Urinary bladder (tissue), 3 donors: ENCODE measurements at regions not wholly inside any gene's neighbourhood (a gene's known extent, or its start where the extent isn't known, plus 50 kb on each side); places are given as distances from the start of the nearest gene placed in this dataset.

Experiments used
- DNase-seq: peaks from one replicate; pipeline ENCODE4 v3.0.0-alpha.2; 2015; ENCODE audit errors: extremely low spot score
- H3K27ac ChIP-seq: one replicate; pipeline ENCODE4 v1.5.1; 2013; ENCODE audit warnings: low read depth, mild to moderate bottlenecking, moderate library complexity
- H3K36me3 ChIP-seq: one replicate; pipeline ENCODE4 v1.6.1; 2013; ENCODE audit warnings: mild to moderate bottlenecking, moderate library complexity; ENCODE audit not compliant: insufficient read depth
- H3K4me1 ChIP-seq: one replicate; pipeline ENCODE4 v1.6.1; 2013; ENCODE audit warnings: mild to moderate bottlenecking, moderate library complexity; ENCODE audit not compliant: insufficient read depth
- H3K4me3 ChIP-seq: one replicate; pipeline ENCODE4 v1.5.1; 2013; ENCODE audit warnings: low read depth, low read length
- WGBS: extraction: QIAGEN DNeasy Blood & Tissue Kit; methylation state at CpG from one replicate; pipeline ENCODE4 v1.1.7; 2013; 5-methylcytosine and 5-hydroxymethylcytosine counted together
- donor health status: healthy with polysubstance abuse.
- donor health status: healthy.

DNA sequence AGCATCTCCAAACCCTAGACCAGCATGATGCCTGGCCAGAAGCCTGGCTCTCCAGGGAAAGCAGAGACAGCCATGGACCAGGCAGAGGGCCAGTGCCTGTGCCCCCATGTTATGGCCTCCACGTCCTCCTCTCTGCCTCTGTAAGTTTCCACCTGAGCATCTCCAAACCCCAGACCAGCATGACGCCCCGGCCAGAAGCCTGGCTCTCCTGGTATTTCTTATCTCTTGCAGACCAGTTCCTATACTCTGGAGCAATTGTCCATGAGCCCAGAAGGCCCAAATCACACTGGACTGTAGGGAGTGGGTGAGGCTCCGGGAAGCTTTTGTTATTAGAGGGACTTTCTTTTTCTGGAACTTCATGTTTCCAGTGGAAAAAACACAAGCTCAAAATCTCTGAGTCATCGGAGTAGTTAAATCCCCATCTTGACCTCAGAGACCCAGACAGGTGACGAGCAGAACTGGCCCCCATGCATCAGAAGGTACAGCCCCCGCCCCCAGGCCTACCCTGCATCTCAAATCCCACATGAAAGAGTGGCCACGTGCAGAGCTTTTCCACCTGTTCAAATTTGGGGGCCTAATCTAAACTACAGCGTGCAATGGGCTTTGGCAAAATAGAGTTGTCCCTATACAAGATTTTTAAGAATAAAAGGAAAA, 110.2 kb upstream of the FOXQ1 start:
- DNase-seq: no peak
- Histone ChIP-seq H3K36me3 (no peaks in the 10 kb centered on the region), H3K4me3 (no peak overlapping the region), H3K4me1 (no peaks in the 10 kb centered on the region), H3K27ac (no peak overlapping the region)
- WGBS: 70% methylated on average over 9 of the region's 9 CpGs

DNA sequence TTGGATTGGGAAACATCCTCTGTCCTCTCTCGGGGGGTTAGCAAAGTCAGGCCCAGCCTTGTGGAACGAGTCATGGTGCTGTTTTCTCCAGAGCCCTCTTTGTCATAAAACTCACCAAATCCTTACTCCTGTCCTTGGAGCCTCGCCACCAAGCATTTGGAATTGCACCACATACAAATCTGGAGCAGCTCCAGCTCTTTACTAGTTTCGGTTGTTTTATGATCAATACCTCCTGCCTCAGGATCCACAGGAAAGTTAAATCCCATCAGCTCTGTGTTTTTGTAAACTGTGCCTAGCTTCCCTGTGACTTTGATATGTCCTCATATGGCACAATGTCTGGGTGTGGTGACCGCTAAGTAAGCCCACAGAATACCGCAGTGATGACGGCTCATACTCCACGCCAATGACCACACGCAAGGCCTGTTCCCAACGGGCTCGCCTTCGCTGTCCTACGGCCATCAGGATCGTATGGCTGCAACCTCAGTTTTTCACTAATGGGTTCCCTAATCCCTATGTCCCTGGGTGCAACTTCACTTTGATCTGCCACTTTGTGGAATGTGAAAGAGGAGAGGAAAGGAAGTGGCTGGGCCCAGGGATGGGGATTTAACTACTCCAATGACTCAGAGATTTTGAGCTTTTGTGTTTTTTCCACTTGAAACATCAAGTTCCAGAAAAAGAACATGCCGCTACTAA, 111.3 kb upstream of the FOXQ1 start:
- WGBS: 69% methylated on average over 15 of the region's 15 CpGs
- no peaks in the 10 kb centered on the region for H3K4me1 ChIP-seq
- no peaks in the 10 kb centered on the region for H3K36me3 ChIP-seq
- no peak overlapping the region for H3K27ac ChIP-seq
- H3K4me3 ChIP-seq: no peak overlapping the region
- no peak for DNase-seq

GRCh38 chr6:1200081-1200408, 111.9 kb upstream of the FOXQ1 start:
- Histone ChIP-seq H3K4me3 (no peak overlapping the region), H3K36me3 (no peaks in the 10 kb centered on the region), H3K27ac (no peak overlapping the region), H3K4me1 (no peaks in the 10 kb centered on the region)
- no peak for DNase-seq
- WGBS: 89% methylated on average over 2 of the region's 2 CpGs

GRCh38 chr6:1197309-1197708, 114.6 kb upstream of the FOXQ1 start:
- no peak overlapping the region for H3K27ac ChIP-seq
- H3K4me3 ChIP-seq: no peak overlapping the region
- no peaks in the 10 kb centered on the region for H3K4me1 ChIP-seq
- DNase-seq: no peak
- WGBS: 74% methylated on average over 3 of the region's 3 CpGs
- H3K36me3 ChIP-seq: no peaks in the 10 kb centered on the region

GRCh38 chr6:1191141-1191630, 120.7 kb upstream of the FOXQ1 start:
- Histone ChIP-seq H3K27ac (no peak overlapping the region), H3K36me3 (no peaks in the 10 kb centered on the region), H3K4me1 (no peaks in the 10 kb centered on the region), H3K4me3 (no peak overlapping the region)
- DNase-seq: no peak
- WGBS: 90% methylated on average over 11 of the region's 11 CpGs

DNA sequence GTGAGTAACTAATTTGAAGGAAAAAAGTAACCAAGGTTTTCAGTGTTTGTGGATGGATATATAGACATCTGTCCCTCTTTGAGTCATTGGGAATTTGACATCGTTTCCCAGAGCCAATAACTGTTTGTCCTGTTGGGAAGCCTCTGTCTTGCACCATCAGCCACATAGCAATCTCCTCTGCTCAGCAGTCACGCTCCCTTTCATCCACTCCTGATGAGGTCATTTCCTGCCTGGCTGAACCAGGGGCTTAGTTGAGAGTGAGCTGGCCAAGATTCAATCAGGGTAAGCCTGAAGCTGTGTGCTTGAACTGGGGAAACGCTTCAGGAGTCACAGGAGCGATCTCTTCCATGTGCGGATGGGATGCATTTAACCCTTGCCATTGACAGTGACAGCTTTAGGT, 121.5 kb upstream of the FOXQ1 start:
- no peak overlapping the region for H3K4me3 ChIP-seq
- DNase-seq: no peak
- H3K36me3 ChIP-seq: no peaks in the 10 kb centered on the region
- 10% methylated on average over 5 of the region's 5 CpGs for WGBS
- no peak overlapping the region for H3K27ac ChIP-seq
- no peaks in the 10 kb centered on the region for H3K4me1 ChIP-seq

DNA sequence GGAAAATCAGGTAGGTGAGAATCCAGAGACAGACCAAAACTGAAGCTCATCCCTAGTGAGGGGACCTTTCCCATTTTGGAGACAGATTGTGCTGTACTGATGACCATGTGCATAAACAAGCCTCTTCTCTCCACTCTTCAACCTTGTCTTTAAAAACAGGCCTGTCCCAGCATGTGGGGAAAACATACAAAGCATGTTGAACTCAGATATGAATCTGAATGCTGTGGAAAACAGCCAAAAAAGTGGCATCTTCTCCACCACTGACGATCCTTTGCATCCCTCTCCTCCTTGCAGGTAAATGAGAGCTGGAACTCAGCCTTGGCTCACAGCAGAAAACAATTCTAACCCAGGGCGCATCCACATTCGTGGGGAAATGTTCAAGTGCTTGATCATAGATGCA, 123.7 kb upstream of the FOXQ1 start:
- DNase-seq: no peak
- no peak overlapping the region for H3K27ac ChIP-seq
- H3K4me1 ChIP-seq: no peaks in the 10 kb centered on the region
- H3K4me3 ChIP-seq: no peak overlapping the region
- H3K36me3 ChIP-seq: no peaks in the 10 kb centered on the region
- 80% methylated on average over 3 of the region's 3 CpGs for WGBS

GRCh38 chr6:1187293-1188131, 124.4 kb upstream of the FOXQ1 start:
- 80% methylated on average over 7 of the region's 7 CpGs for WGBS

DNA sequence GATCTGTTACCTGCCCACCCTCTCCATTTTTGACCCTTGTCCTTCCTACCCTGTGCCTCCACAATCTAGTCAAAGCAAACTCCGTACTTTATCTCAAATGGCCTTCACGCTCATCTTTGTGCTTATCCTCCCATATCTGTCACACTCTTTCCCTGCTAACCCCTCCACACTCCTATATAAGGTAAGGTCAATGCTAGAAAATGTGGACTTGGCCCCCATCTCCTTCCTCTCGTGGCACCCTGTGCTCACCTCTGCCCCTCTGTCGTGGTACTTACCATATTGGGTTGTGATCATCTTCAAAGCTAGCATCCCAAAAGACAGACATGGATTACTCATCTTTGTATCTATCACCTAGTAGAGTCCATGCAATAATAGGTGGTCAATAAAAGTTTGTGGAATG, 127.6 kb upstream of the FOXQ1 start:
- no peak for DNase-seq
- H3K36me3 ChIP-seq: no peaks in the 10 kb centered on the region
- H3K27ac ChIP-seq: no peak overlapping the region
- no peak overlapping the region for H3K4me3 ChIP-seq
- 85% methylated on average over 4 of the region's 4 CpGs for WGBS
- H3K4me1 ChIP-seq: no peaks in the 10 kb centered on the region

More at GRCh38 chr6:1187293-1188131, 124.4 kb upstream of the FOXQ1 start:
- no peak for DNase-seq
- Histone ChIP-seq H3K4me3 (no peak overlapping the region), H3K36me3 (no peaks in the 10 kb centered on the region), H3K27ac (no peak overlapping the region), H3K4me1 (no peaks in the 10 kb centered on the region)

DNA sequence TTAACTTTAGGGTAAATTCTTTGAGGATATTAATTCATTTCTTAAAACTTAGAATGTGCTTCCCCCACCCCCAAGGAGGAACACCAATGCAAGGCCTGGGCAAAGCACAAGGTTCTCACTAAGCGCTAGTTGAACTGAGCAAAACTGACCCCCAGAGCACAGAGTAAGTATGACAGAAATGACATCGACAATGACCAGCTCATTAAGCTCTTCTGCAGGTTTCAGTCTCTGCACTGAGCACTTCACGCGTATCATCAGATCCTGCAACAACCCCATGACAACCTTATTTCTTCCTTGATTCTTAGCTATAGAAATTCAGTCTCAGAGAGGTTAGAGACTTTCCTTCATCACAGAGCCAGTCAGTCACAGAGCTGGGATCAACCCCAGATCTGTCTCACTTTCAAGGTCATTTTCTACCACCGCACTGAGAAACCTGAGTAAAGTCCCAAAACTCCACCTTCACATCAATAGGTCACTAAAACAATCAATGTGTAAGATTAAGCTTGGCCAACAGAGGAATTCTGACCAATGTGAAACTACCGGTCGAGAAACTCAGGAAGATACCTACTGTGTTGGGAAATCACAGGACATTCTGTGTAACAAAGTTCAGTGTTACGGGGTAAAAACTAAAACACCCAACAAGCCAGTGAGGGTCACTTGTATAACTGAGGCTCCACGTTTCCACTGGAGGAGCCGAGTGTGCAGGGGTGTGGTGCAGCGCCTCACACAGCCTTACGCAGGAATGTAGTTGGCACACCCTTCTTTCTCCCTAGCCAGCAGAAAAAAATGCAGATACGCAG, 129.0 kb upstream of the FOXQ1 start:
- 83% methylated on average over 13 of the region's 13 CpGs for WGBS
- Histone ChIP-seq H3K27ac (no peak overlapping the region), H3K36me3 (no peaks in the 10 kb centered on the region), H3K4me1 (no peaks in the 10 kb centered on the region), H3K4me3 (no peak overlapping the region)
- DNase-seq: no peak

- Histone ChIP-seq H3K4me1 (no peaks in the 10 kb centered on the region), H3K4me3 (no peak overlapping the region), H3K36me3 (no peaks in the 10 kb centered on the region), H3K27ac (no peak overlapping the region)
- no peak for DNase-seq
- 68% methylated on average over 4 of the region's 4 CpGs for WGBS
These were observed 129.8 kb upstream of the FOXQ1 start for GRCh38 chr6:1181939-1182605.

DNA sequence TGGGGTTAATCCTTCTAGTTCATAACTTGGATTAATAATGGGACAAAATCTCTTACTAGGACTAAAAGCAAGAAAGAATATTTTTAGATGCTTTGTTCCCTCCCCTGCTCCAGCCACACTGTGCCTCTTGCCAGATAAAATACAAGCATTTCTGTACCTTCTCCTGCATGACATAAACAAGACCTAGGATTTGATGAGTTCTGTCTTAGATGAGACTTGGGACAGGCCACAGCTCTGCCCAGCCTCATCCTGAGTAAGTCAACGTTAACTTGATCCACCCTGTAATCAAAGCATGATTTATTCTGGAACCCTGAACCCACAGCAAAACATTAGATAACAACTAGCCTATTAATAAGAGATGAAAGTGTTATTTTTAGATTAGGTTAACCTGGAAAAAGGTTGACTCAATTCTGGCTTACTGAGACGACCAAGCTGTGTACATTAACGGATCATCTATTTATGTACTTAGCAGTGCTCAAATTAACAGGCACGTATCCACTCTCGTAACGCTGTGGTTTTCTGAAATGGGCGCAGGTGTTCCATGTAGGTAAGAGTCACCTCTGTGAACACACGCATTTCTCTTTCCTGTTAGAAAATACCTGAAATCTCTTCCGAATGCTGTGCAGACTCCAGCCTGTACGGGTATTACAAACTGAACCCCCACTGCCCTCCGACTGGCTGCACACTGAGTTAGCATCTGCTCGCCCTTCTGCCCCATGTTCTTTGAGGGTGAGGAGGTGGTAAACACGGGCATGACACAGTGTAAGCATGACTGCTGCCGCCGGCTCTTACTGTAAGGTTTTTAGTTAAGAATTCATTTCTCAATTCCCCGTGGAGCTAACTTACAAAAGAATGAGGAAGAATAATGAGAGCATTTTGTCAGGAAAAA, 132.1 kb upstream of the FOXQ1 start:
- 57% methylated on average over 16 of the region's 16 CpGs for WGBS
- no peak for DNase-seq
- no peak overlapping the region for H3K4me3 ChIP-seq
- no peaks in the 10 kb centered on the region for H3K4me1 ChIP-seq
- no peaks in the 10 kb centered on the region for H3K36me3 ChIP-seq
- H3K27ac ChIP-seq: no peak overlapping the region
